Cardiac fibroblast (primary cell): ENCODE measurements at regions not wholly inside any gene's neighbourhood (a gene's known extent, or its start where the extent isn't known, plus 50 kb on each side); places are given as distances from the start of the nearest gene placed in this dataset.

ENCODE experiments used
- DNase-seq, 2 donors: peaks; one replicate each; pipeline versions ENCODE4 v3.0.0 to v3.0.0-alpha.2; 2010; ENCODE audit warnings: low read depth in 2 of 2
- H3K4me3 ChIP-seq, 2 donors: replicated peaks in 1 of 2; 1 replicate in 1 of 2; 2 replicates in 1 of 2; pipeline ENCODE4 v1.5.1; 2011; ENCODE audit warnings: low read depth in 2 of 2, low read length in 2 of 2, mild to moderate bottlenecking in 2 of 2, moderate library complexity in 1 of 2
- TF ChIP-seq, protein P1 (sequence below): IDR thresholded peaks from one replicate; pipeline ENCODE4 v1.5.1; 2011; ENCODE audit warnings: low read depth, mild to moderate bottlenecking, low read length, inconsistent platforms

DNA sequence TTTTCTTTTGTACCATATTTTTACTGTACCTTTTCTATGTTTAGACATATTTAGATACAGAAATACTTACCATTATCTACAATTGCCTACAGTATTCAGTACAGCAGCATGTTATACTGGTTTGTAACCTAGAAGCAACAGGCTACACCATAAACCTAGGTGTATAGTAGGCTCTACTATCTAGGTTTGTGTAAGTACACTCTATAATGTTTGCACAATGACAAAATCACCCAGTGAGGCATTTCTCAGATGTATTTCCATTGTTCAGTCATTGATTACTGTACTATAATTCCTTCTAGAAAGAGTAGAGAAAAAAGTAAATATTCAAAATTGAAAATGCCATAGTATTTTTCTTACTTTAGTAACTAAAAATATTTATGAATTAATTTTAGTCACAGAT is 490.1 kb upstream of the REG3G start:
- H3K4me3 ChIP-seq = no peak overlapping the region
- no peak for DNase-seq
- TF ChIP-seq, protein P1, sequence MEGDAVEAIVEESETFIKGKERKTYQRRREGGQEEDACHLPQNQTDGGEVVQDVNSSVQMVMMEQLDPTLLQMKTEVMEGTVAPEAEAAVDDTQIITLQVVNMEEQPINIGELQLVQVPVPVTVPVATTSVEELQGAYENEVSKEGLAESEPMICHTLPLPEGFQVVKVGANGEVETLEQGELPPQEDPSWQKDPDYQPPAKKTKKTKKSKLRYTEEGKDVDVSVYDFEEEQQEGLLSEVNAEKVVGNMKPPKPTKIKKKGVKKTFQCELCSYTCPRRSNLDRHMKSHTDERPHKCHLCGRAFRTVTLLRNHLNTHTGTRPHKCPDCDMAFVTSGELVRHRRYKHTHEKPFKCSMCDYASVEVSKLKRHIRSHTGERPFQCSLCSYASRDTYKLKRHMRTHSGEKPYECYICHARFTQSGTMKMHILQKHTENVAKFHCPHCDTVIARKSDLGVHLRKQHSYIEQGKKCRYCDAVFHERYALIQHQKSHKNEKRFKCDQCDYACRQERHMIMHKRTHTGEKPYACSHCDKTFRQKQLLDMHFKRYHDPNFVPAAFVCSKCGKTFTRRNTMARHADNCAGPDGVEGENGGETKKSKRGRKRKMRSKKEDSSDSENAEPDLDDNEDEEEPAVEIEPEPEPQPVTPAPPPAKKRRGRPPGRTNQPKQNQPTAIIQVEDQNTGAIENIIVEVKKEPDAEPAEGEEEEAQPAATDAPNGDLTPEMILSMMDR = no peak

DNA sequence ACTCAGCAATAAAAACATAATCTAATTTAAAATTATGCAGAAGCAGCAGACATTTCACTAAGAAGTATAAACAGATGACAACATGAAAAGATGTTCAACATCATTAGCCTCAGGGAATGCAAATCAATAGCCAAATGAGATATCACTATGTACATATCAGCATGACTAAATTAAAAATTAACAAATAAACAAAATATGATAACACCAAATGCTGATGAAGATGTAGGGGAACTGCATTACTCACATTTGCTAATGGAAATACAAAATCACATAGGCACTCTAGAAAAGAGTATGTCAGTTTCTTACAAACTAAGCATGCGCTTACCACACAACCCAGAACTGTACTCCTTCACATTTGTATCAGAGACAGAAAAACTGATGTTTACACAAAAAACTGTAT is 487.2 kb upstream of the REG3G start:
- no peak for DNase-seq
- H3K4me3 ChIP-seq = no peak overlapping the region
- TF ChIP-seq, protein P1 = no peak

DNA sequence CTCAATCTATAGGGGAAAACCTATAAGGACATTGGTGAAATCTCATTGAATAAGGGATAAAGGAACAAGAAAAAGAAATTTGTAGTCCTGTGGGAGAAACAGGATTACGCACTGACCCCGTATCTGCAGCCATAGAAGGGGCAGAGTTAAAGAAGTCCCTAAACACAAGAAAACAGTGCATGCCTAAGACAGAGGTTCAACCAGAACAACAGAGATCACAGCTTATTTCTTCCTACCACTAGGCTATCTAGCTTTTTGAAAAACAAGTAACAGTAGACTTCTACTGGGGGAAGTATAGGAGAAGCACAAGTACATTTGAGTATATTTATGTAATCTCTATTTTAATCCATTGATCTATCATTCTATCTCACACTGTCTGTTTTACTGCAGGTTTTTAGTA is 485.2 kb upstream of the REG3G start:
- DNase-seq = no peak
- no peak overlapping the region for H3K4me3 ChIP-seq
- TF ChIP-seq, protein P1 = no peak

DNA sequence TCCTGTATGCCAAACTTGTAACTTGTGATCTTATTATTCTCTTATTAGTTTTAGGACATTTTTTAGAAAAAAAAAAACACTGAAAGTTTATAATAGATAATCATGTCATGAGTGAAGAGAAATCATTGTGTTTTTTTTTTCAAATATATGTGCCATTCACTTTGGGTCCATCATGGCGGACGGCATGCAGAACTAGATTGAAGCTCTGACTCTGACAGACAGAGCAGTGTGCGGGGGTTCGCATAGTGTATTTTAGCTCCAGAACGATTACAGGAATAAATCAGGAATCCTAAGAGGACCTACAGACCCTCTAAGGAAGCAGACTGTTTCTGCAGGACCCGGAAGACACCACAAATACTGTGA is 484.4 kb upstream of the REG3G start:
- DNase-seq = no peak
- no peak overlapping the region for H3K4me3 ChIP-seq
- TF ChIP-seq, protein P1 = no peak

DNA sequence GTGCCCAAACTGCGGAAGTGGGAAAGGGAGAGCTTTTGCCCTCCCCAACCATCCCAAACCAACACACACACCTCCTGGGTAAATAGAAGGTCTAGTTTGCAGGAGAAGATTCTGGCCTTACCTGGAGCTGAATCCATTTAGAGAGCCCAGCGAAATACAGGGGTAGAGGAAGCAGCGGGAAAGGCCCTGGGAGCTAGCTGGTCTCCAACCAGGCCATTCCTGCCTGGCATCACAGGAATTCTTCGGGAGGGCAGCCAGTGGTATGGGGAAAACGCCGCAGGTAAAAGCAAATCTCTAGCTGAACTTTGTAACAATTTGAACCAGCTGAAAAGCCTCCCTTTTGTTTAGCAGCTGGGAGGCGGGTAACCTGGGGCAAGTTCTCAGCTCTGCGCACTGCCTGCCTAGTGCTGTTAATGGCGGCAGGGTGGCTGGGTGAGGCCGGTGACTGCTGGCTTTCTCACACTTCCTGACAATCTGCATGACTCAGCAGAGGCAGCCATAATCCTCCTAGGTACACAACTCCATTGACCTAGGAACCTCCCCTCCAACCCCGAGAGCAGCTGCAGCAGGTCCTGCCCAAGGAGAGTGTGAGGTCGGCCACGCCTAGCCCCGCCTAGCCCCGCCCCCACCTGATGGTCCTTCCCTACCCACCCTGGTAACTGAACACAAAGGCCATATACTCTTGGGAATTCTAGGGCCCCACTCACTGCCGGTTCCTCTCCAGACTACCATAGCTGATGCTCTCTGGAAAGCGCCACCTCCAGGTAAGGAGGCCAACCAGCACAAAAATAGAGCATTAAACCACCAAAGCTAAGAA is 483.8 kb upstream of the REG3G start:
- no peak overlapping the region for H3K4me3 ChIP-seq
- TF ChIP-seq, protein P1 = no peak
- no peak for DNase-seq

DNA sequence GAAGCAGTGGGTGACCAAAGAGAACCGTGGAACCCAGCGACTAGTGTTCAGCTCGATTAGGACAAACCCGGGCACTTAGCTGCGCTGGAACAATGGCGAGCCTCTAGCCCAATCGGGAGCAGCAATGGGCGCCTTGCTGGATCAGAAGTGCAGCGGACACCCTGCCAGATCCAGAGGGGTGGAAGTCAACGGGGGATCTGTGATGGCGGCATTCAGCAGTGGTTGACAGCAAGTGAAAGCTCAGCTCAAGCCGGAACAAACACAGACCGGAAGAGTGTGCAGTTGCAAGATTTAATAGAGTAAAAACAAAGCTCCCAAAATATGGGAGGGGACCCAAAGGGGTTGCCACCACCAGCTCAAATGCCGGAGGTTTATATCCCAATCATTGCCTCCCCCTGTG is 478.7 kb upstream of the REG3G start:
- TF ChIP-seq, protein P1 = no peak
- DNase-seq = no peak
- H3K4me3 ChIP-seq = no peak overlapping the region

DNA sequence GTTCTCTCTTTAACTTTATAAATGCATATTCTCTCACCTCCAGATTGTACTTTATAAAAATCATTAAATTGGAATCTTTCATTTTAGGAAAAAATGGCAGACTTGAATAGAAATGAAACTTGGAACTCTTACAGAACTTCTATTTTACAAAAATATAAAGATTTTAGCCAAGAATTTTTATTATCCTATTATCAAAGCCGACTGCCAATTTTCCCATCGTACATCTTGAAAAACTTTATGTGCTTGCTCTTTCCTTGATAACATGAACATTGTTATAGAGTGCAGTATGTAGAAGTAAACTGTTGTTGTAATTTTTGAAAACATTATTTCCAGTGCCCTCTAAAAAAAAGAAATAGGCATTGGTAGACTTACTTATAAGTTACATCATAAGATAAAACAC is 475.7 kb upstream of the REG3G start:
- TF ChIP-seq, protein P1 = no peak
- no peak for DNase-seq
- no peak overlapping the region for H3K4me3 ChIP-seq
